Smooth muscle cell (in vitro differentiated cells): ENCODE measurements at regions not wholly inside any gene's neighbourhood (a gene's known extent, or its start where the extent isn't known, plus 50 kb on each side); places are given as distances from the start of the nearest gene placed in this dataset.
"Not testable (repeated sequence)": the region's sequence is repeated elsewhere in the genome, so short reads cannot be mapped to it uniquely, and the experiment has no call there.

Experiments
- DNase-seq: peaks from one replicate; lab custom pipeline; 2025; ENCODE audit not compliant: unreplicated experiment; lab: John Stamatoyannopoulos, UW
- H2AFZ ChIP-seq: fragments of 200-600 bp; sonication (generic); 2 replicates; pipeline ENCODE4 v1.6.0; 2016; ENCODE audit warnings: antibody characterized with exemption, low read depth, mild to moderate bottlenecking
- H3F3A ChIP-seq: fragments of 200-600 bp; sonication (generic); 2 replicates; pipeline ENCODE4 v1.6.0; 2017; ENCODE audit warnings: antibody characterized with exemption, low read depth
- H3K27ac ChIP-seq: fragments of 200-600 bp; sonication (generic); 2 replicates; pipeline ENCODE4 v1.5.1; 2016; ENCODE audit warnings: low read depth, mild to moderate bottlenecking
- H3K27me3 ChIP-seq: fragments of 200-600 bp; sonication (generic); 2 replicates; pipeline ENCODE4 v1.6.1; 2016; ENCODE audit warnings: low read depth, mild to moderate bottlenecking
- H3K36me3 ChIP-seq: fragments of 200-600 bp; sonication (generic); 2 replicates; pipeline ENCODE4 v1.5.1; 2016; ENCODE audit warnings: low read depth
- H3K4me1 ChIP-seq: fragments of 200-600 bp; sonication (generic); 2 replicates; pipeline ENCODE4 v1.5.1; 2016; ENCODE audit warnings: low read depth
- H3K4me2 ChIP-seq: fragments of 200-600 bp; sonication (generic); 2 replicates; pipeline ENCODE4 v1.6.0; 2016; ENCODE audit warnings: mild to moderate bottlenecking
- H3K4me3 ChIP-seq: fragments of 200-600 bp; sonication (generic); 2 replicates; pipeline ENCODE4 v1.5.1; 2016; ENCODE audit warnings: mild to moderate bottlenecking
- H3K79me2 ChIP-seq: fragments of 200-600 bp; sonication (generic); 2 replicates; pipeline ENCODE4 v1.6.0; 2016; ENCODE audit warnings: low read depth, mild to moderate bottlenecking
- H3K9ac ChIP-seq: fragments of 200-600 bp; sonication (generic); 2 replicates; pipeline ENCODE4 v1.6.0; 2016; ENCODE audit warnings: low read depth
- H3K9me3 ChIP-seq: fragments of 200-600 bp; sonication (generic); replicated peaks from 2 replicates; pipeline ENCODE4 v1.5.1; 2016; ENCODE audit warnings: low read depth
- H4K20me1 ChIP-seq: fragments of 200-600 bp; sonication (generic); 2 replicates; pipeline ENCODE4 v1.6.0; 2016; ENCODE audit warnings: low read depth
- WGBS: methylation state at CpG from one replicate; pipeline ENCODE4 v1.1.7; 2016; ENCODE audit warnings: low lambda C conversion rate; 5-methylcytosine and 5-hydroxymethylcytosine counted together
- TF ChIP-seq, protein P1 (sequence below): fragments of 200-600 bp; sonication (generic); IDR thresholded peaks from 2 replicates; pipeline ENCODE4 v1.5.1; 2017; ENCODE audit warnings: borderline replicate concordance, mild to moderate bottlenecking, antibody characterized with exemption; ENCODE audit not compliant: insufficient read depth, poor library complexity, severe bottlenecking

DNA sequence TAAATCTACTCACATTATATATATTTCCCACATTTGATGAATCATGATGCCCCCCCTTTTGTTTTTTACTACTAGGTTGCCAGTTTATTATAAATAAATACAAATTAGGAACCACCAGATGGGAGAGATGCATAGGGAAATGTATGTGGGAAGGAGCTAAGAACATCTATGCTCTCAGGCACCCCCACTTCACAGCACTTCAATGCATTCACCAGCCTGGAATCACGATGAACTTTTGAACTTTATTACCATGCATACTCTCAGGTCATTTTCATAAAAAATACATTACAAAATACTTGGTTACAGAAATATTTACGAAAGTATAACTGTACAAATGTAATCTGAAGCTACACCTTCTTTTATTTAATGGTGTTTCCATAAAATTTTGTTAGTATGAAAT lies 988.0 kb upstream of the EPHA6 start:
- no peaks in the 10 kb centered on the region for H3K4me1 ChIP-seq
- no peak overlapping the region for H3K4me2 ChIP-seq
- DNase-seq = no peak
- H3K4me3 ChIP-seq = no peak overlapping the region
- H3F3A ChIP-seq = no peaks in the 10 kb centered on the region
- no peak overlapping the region for H3K27ac ChIP-seq
- H2AFZ ChIP-seq = no peak overlapping the region
- no peaks in the 10 kb centered on the region for H3K27me3 ChIP-seq
- H4K20me1 ChIP-seq = no peaks in the 10 kb centered on the region
- no peaks in the 10 kb centered on the region for H3K36me3 ChIP-seq
- TF ChIP-seq, protein P1, sequence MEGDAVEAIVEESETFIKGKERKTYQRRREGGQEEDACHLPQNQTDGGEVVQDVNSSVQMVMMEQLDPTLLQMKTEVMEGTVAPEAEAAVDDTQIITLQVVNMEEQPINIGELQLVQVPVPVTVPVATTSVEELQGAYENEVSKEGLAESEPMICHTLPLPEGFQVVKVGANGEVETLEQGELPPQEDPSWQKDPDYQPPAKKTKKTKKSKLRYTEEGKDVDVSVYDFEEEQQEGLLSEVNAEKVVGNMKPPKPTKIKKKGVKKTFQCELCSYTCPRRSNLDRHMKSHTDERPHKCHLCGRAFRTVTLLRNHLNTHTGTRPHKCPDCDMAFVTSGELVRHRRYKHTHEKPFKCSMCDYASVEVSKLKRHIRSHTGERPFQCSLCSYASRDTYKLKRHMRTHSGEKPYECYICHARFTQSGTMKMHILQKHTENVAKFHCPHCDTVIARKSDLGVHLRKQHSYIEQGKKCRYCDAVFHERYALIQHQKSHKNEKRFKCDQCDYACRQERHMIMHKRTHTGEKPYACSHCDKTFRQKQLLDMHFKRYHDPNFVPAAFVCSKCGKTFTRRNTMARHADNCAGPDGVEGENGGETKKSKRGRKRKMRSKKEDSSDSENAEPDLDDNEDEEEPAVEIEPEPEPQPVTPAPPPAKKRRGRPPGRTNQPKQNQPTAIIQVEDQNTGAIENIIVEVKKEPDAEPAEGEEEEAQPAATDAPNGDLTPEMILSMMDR = no peak
- 91% methylated on average over 2 of the region's 2 CpGs for WGBS
- no peaks in the 10 kb centered on the region for H3K9me3 ChIP-seq
- H3K79me2 ChIP-seq = no peaks in the 10 kb centered on the region
- H3K9ac ChIP-seq = no peak overlapping the region

DNA sequence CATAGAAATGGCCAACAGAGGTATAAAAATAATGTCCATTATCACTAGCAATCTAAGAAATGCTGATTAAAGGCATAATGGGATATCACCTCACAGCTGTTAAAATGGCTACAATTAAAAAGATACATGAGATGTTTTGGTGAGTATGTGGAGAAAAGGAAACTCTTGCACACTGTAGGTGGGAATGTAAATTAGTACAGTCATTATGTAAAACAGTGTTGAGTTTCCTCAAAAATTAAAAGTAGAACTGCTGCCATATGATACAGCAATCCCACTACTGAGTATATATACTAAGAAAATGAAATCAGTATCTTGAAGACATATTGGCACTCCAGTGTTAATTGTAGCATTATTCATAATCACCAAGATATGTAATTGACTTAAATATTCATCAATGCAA lies 982.2 kb upstream of the EPHA6 start:
- Histone ChIP-seq H4K20me1 (no peaks in the 10 kb centered on the region), H3K4me2 (no peak overlapping the region), H3K27ac (no peak overlapping the region), H3K4me1 (no peaks in the 10 kb centered on the region), H3K27me3 (no peaks in the 10 kb centered on the region), H3K9ac (no peak overlapping the region), H2AFZ (no peak overlapping the region), H3K9me3 (no peaks in the 10 kb centered on the region), H3K79me2 (no peaks in the 10 kb centered on the region), H3K4me3 (no peak overlapping the region), H3F3A (no peaks in the 10 kb centered on the region), H3K36me3 (no peaks in the 10 kb centered on the region)
- TF ChIP-seq, protein P1 = no peak
- no peak for DNase-seq

DNA sequence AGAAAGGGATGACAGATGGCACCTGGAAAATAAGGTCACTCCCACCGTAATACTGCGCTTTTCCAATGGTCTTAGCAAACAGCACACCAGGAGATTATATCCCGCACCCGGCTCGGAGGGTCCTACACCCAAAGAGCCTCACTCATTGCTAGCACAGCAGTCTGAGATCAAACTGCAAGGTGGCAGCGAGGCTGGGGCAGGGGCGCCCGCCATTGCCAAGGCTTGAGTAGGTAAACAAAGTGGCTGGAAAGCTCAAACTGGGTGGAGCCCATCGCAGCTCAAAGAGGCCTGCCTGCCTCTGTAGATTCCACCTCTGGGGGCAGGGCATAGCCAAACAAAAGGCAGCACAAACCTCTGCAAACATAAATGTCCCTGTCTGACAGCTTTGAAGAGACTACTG lies 953.8 kb upstream of the EPHA6 start:
- not testable (repeated sequence) for H3K4me2 ChIP-seq, H3K27ac ChIP-seq, H3K9ac ChIP-seq, H3K27me3 ChIP-seq, H3K9me3 ChIP-seq, DNase-seq, H3K79me2 ChIP-seq, H2AFZ ChIP-seq, H3K36me3 ChIP-seq, H3K4me3 ChIP-seq, H4K20me1 ChIP-seq, H3K4me1 ChIP-seq, H3F3A ChIP-seq
- WGBS = 96% methylated on average over 9 of the region's 9 CpGs

DNA sequence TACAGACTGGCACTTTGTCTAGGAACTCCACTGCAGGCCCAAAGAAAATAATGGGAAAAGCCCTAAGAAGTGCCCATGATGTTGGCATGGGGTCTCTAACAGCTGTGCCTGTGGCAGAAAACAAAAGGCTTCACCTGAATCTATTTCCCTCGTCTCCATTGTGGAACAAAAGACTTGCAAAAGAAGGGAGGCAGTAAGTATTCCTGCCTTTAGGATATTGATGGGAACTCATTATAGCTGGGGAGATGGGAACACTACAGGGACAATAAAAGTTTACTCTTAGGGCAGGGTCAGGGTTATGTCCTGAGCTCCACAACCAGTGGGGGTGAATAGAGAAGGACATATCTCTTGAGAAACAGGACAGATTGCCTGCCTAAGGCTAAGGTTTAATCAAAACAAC lies 930.6 kb upstream of the EPHA6 start:
- no peaks in the 10 kb centered on the region for H3F3A ChIP-seq
- H3K36me3 ChIP-seq = no peaks in the 10 kb centered on the region
- no peaks in the 10 kb centered on the region for H3K9me3 ChIP-seq
- H3K79me2 ChIP-seq = no peaks in the 10 kb centered on the region
- H2AFZ ChIP-seq = no peak overlapping the region
- TF ChIP-seq, protein P1 = no peak
- H4K20me1 ChIP-seq = no peaks in the 10 kb centered on the region
- WGBS = 70% methylated on average over 1 of the region's 1 CpG
- H3K4me3 ChIP-seq = no peak overlapping the region
- no peak for DNase-seq
- no peak overlapping the region for H3K4me2 ChIP-seq
- no peaks in the 10 kb centered on the region for H3K4me1 ChIP-seq
- H3K27me3 ChIP-seq = no peaks in the 10 kb centered on the region
- no peak overlapping the region for H3K27ac ChIP-seq
- H3K9ac ChIP-seq = no peak overlapping the region
